GM23338 (cell line): ENCODE measurements at regions not wholly inside any gene's neighbourhood (a gene's known extent, or its start where the extent isn't known, plus 50 kb on each side); places are given as distances from the start of the nearest gene placed in this dataset.

Experiments used
- ATAC-seq: fragments of 200-7000 bp; cut with Tn5 transposase; 3 replicates; pipeline ENCODE4 v1.9.1; 2020
- DNase-seq: peaks from one replicate; pipeline ENCODE4 v3.0.0-alpha.2; 2015; ENCODE audit warnings: low spot score
- H2AFZ ChIP-seq: fragments of 200-600 bp; sonication (generic); 2 replicates; pipeline ENCODE4 v1.8.0; 2016; ENCODE audit warnings: antibody characterized with exemption, mild to moderate bottlenecking, moderate library complexity
- H3F3A ChIP-seq: fragments of 200-600 bp; sonication (generic); replicated peaks from 2 replicates; pipeline ENCODE4 v1.8.0; 2017; ENCODE audit warnings: antibody characterized with exemption, mixed run types, low read depth
- H3K27ac ChIP-seq: fragments of 200-600 bp; sonication (generic); 2 replicates; pipeline ENCODE4 v1.6.1; 2016; ENCODE audit warnings: low read depth
- H3K27me3 ChIP-seq: fragments of 200-600 bp; sonication (generic); 2 replicates; pipeline ENCODE4 v1.8.0; 2016; ENCODE audit warnings: mild to moderate bottlenecking, mixed run types, moderate library complexity; ENCODE audit not compliant: insufficient read depth
- H3K36me3 ChIP-seq: fragments of 200-600 bp; sonication (generic); 2 replicates; pipeline ENCODE4 v1.8.0; 2016; ENCODE audit warnings: mild to moderate bottlenecking; ENCODE audit not compliant: insufficient read depth
- H3K4me1 ChIP-seq: fragments of 200-600 bp; sonication (generic); 2 replicates; pipeline ENCODE4 v1.8.0; 2016; ENCODE audit warnings: mild to moderate bottlenecking, moderate library complexity; ENCODE audit not compliant: insufficient read depth
- H3K4me2 ChIP-seq: fragments of 200-600 bp; sonication (generic); 2 replicates; pipeline ENCODE4 v1.7.1; 2017; ENCODE audit warnings: mixed run types
- H3K4me3 ChIP-seq: fragments of 200-600 bp; sonication (generic); 2 replicates; pipeline ENCODE4 v1.6.1; 2016; ENCODE audit warnings: mixed run types
- H3K79me2 ChIP-seq: fragments of 200-600 bp; sonication (generic); replicated peaks from 2 replicates; pipeline ENCODE4 v1.8.0; 2017; ENCODE audit warnings: mild to moderate bottlenecking; ENCODE audit not compliant: insufficient read depth
- H3K9me2 ChIP-seq: fragments of 200-600 bp; sonication (generic); 2 replicates; pipeline ENCODE4 v1.8.0; 2017; ENCODE audit not compliant: insufficient read depth
- H4K20me1 ChIP-seq: fragments of 200-600 bp; sonication (generic); replicated peaks from 2 replicates; pipeline ENCODE4 v1.8.0; 2017; ENCODE audit warnings: mild to moderate bottlenecking; ENCODE audit not compliant: insufficient read depth
- H3K27ac Mint-ChIP-seq: 2 replicates; pipeline ENCODE4 v1.8.0; 2020; ENCODE audit warnings: inconsistent platforms, mild to moderate bottlenecking, moderate library complexity, mixed read lengths
- H3K27me3 Mint-ChIP-seq: 3 replicates; pipeline ENCODE4 v1.8.0; 2022; ENCODE audit warnings: low read depth, mild to moderate bottlenecking, moderate library complexity, mixed read lengths, inconsistent platforms; ENCODE audit not compliant: insufficient read depth, poor library complexity
- H3K36me3 Mint-ChIP-seq: 3 replicates; pipeline ENCODE4 v1.8.0; 2021; ENCODE audit warnings: low read depth, mild to moderate bottlenecking, inconsistent platforms, moderate library complexity, mixed read lengths
- H3K4me1 Mint-ChIP-seq: 3 replicates; pipeline ENCODE4 v1.8.0; 2020; ENCODE audit warnings: mild to moderate bottlenecking, inconsistent platforms, mixed read lengths
- H3K4me3 Mint-ChIP-seq: 3 replicates; pipeline ENCODE4 v1.8.0; 2021; ENCODE audit warnings: moderate library complexity, mild to moderate bottlenecking, inconsistent platforms, mixed read lengths
- H3K9me3 Mint-ChIP-seq: 3 replicates; pipeline ENCODE4 v1.8.0; 2020; ENCODE audit warnings: moderate library complexity, mild to moderate bottlenecking, inconsistent platforms, mixed read lengths
- CREB1 ChIP-seq: fragments of 250-450 bp; sonication (Bioruptor Pico); IDR thresholded peaks from 2 replicates; pipeline ENCODE4 v1.5.0; 2020; ENCODE audit warnings: low read depth, mild to moderate bottlenecking, moderate library complexity
- EZH2 ChIP-seq: fragments of 200-600 bp; sonication (generic); IDR thresholded peaks from one replicate; pipeline ENCODE4 v1.8.0; 2017; ENCODE audit warnings: antibody characterized with exemption, mild to moderate bottlenecking, low read depth; ENCODE audit not compliant: unreplicated experiment
- EZH2phosphoT487 ChIP-seq: fragments of 200-600 bp; sonication (generic); IDR thresholded peaks from one replicate; pipeline ENCODE4 v1.8.1; 2018; ENCODE audit warnings: antibody characterized with exemption; ENCODE audit not compliant: unreplicated experiment
- JUNB ChIP-seq: IDR thresholded peaks from one replicate; pipeline ENCODE4 v1.6.1; 2016; ENCODE audit warnings: antibody characterized with exemption; ENCODE audit not compliant: unreplicated experiment
- NANOG ChIP-seq: IDR thresholded peaks from 2 replicates; pipeline ENCODE4 v1.6.1; 2016; ENCODE audit warnings: antibody characterized with exemption, borderline replicate concordance
- POLR2AphosphoS5 ChIP-seq: IDR thresholded peaks from 2 replicates; pipeline ENCODE4 v1.6.1; 2016; ENCODE audit warnings: antibody characterized with exemption, low read depth
- STAT1 ChIP-seq: IDR thresholded peaks from one replicate; pipeline ENCODE4 v1.6.1; 2016; ENCODE audit warnings: antibody characterized with exemption; ENCODE audit not compliant: unreplicated experiment
- ZNF114 ChIP-seq: fragments of 250-450 bp; sonication (Bioruptor Pico); IDR thresholded peaks from 2 replicates; pipeline ENCODE4 v1.5.0; 2020; ENCODE audit warnings: mild to moderate bottlenecking, moderate library complexity
- TF ChIP-seq, protein P1 (sequence below), 2 experiments: fragments of 200-600 bp in 1 of 2; sonication (generic) in 1 of 2; conservative IDR thresholded peaks; 2 replicates each; pipeline versions ENCODE4 v1.5.1 to v1.6.1; 2016 to 2017; ENCODE audit warnings: antibody characterized with exemption in 2 of 2, low read depth in 2 of 2, mild to moderate bottlenecking in 2 of 2, moderate library complexity in 1 of 2
- TF ChIP-seq, protein P2 (sequence below): fragments of 250-450 bp; sonication (Bioruptor Pico); IDR thresholded peaks from 2 replicates; pipeline ENCODE4 v1.5.0; 2020; ENCODE audit warnings: mild to moderate bottlenecking, moderate library complexity
- TF ChIP-seq, protein P3 (sequence below): IDR thresholded peaks from 2 replicates; pipeline ENCODE4 v1.6.1; 2016; ENCODE audit warnings: antibody characterized with exemption
- TF ChIP-seq, protein P4 (sequence below): IDR thresholded peaks from one replicate; pipeline ENCODE4 v1.6.1; 2018; ENCODE audit warnings: antibody characterized with exemption; ENCODE audit not compliant: unreplicated experiment

DNA sequence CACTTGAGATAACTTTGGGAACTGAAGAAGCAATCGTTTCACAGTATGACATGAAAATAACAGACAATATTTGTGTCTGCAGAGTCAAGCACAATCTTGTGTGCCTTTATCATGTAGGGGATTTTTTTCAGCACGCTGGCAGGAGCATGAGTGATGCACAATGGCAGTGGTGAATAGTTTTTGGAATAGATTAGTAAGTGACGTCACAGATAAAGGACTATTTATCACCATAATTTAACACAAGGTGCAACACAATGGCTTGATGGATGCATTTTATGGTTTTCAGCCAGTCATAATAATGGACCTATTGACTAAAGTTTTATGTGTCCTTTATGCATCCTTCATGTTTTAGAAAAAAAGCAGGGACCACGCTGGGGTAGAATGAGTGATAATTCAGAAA is 559.8 kb upstream of the FANCL start:
- no peak overlapping the region for H3K4me2 ChIP-seq
- H2AFZ ChIP-seq = no peak overlapping the region
- TF ChIP-seq CREB1 = no peak
- TF ChIP-seq POLR2AphosphoS5 = no peak
- no peak for TF ChIP-seq ZNF114 (CRISPR knock-in tag)
- TF ChIP-seq NANOG = no peak
- TF ChIP-seq, protein P1, sequence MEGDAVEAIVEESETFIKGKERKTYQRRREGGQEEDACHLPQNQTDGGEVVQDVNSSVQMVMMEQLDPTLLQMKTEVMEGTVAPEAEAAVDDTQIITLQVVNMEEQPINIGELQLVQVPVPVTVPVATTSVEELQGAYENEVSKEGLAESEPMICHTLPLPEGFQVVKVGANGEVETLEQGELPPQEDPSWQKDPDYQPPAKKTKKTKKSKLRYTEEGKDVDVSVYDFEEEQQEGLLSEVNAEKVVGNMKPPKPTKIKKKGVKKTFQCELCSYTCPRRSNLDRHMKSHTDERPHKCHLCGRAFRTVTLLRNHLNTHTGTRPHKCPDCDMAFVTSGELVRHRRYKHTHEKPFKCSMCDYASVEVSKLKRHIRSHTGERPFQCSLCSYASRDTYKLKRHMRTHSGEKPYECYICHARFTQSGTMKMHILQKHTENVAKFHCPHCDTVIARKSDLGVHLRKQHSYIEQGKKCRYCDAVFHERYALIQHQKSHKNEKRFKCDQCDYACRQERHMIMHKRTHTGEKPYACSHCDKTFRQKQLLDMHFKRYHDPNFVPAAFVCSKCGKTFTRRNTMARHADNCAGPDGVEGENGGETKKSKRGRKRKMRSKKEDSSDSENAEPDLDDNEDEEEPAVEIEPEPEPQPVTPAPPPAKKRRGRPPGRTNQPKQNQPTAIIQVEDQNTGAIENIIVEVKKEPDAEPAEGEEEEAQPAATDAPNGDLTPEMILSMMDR (conservative IDR thresholded peaks at IDR 0.05; ENCODE audit: low read depth in 2 of 2) = no peak
- TF ChIP-seq EZH2phosphoT487 = no peak
- TF ChIP-seq EZH2 = no peak
- no peak for TF ChIP-seq JUNB
- TF ChIP-seq, protein P2, sequence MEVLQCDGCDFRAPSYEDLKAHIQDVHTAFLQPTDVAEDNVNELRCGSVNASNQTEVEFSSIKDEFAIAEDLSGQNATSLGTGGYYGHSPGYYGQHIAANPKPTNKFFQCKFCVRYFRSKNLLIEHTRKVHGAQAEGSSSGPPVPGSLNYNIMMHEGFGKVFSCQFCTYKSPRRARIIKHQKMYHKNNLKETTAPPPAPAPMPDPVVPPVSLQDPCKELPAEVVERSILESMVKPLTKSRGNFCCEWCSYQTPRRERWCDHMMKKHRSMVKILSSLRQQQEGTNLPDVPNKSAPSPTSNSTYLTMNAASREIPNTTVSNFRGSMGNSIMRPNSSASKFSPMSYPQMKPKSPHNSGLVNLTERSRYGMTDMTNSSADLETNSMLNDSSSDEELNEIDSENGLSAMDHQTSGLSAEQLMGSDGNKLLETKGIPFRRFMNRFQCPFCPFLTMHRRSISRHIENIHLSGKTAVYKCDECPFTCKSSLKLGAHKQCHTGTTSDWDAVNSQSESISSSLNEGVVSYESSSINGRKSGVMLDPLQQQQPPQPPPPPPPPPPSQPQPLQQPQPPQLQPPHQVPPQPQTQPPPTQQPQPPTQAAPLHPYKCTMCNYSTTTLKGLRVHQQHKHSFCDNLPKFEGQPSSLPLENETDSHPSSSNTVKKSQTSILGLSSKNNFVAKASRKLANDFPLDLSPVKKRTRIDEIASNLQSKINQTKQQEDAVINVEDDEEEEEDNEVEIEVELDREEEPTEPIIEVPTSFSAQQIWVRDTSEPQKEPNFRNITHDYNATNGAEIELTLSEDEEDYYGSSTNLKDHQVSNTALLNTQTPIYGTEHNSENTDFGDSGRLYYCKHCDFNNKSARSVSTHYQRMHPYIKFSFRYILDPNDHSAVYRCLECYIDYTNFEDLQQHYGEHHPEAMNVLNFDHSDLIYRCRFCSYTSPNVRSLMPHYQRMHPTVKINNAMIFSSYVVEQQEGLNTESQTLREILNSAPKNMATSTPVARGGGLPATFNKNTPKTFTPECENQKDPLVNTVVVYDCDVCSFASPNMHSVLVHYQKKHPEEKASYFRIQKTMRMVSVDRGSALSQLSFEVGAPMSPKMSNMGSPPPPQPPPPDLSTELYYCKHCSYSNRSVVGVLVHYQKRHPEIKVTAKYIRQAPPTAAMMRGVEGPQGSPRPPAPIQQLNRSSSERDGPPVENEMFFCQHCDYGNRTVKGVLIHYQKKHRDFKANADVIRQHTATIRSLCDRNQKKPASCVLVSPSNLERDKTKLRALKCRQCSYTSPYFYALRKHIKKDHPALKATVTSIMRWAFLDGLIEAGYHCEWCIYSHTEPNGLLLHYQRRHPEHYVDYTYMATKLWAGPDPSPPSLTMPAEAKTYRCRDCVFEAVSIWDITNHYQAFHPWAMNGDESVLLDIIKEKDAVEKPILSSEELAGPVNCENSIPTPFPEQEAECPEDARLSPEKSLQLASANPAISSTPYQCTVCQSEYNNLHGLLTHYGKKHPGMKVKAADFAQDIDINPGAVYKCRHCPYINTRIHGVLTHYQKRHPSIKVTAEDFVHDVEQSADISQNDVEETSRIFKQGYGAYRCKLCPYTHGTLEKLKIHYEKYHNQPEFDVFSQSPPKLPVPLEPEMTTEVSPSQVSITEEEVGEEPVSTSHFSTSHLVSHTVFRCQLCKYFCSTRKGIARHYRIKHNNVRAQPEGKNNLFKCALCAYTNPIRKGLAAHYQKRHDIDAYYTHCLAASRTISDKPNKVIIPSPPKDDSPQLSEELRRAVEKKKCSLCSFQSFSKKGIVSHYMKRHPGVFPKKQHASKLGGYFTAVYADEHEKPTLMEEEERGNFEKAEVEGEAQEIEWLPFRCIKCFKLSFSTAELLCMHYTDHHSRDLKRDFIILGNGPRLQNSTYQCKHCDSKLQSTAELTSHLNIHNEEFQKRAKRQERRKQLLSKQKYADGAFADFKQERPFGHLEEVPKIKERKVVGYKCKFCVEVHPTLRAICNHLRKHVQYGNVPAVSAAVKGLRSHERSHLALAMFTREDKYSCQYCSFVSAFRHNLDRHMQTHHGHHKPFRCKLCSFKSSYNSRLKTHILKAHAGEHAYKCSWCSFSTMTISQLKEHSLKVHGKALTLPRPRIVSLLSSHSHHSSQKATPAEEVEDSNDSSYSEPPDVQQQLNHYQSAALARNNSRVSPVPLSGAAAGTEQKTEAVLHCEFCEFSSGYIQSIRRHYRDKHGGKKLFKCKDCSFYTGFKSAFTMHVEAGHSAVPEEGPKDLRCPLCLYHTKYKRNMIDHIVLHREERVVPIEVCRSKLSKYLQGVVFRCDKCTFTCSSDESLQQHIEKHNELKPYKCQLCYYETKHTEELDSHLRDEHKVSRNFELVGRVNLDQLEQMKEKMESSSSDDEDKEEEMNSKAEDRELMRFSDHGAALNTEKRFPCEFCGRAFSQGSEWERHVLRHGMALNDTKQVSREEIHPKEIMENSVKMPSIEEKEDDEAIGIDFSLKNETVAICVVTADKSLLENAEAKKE = no peak
- TF ChIP-seq STAT1 = no peak
- TF ChIP-seq, protein P3, sequence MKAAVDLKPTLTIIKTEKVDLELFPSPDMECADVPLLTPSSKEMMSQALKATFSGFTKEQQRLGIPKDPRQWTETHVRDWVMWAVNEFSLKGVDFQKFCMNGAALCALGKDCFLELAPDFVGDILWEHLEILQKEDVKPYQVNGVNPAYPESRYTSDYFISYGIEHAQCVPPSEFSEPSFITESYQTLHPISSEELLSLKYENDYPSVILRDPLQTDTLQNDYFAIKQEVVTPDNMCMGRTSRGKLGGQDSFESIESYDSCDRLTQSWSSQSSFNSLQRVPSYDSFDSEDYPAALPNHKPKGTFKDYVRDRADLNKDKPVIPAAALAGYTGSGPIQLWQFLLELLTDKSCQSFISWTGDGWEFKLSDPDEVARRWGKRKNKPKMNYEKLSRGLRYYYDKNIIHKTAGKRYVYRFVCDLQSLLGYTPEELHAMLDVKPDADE = no peak
- TF ChIP-seq, protein P4, sequence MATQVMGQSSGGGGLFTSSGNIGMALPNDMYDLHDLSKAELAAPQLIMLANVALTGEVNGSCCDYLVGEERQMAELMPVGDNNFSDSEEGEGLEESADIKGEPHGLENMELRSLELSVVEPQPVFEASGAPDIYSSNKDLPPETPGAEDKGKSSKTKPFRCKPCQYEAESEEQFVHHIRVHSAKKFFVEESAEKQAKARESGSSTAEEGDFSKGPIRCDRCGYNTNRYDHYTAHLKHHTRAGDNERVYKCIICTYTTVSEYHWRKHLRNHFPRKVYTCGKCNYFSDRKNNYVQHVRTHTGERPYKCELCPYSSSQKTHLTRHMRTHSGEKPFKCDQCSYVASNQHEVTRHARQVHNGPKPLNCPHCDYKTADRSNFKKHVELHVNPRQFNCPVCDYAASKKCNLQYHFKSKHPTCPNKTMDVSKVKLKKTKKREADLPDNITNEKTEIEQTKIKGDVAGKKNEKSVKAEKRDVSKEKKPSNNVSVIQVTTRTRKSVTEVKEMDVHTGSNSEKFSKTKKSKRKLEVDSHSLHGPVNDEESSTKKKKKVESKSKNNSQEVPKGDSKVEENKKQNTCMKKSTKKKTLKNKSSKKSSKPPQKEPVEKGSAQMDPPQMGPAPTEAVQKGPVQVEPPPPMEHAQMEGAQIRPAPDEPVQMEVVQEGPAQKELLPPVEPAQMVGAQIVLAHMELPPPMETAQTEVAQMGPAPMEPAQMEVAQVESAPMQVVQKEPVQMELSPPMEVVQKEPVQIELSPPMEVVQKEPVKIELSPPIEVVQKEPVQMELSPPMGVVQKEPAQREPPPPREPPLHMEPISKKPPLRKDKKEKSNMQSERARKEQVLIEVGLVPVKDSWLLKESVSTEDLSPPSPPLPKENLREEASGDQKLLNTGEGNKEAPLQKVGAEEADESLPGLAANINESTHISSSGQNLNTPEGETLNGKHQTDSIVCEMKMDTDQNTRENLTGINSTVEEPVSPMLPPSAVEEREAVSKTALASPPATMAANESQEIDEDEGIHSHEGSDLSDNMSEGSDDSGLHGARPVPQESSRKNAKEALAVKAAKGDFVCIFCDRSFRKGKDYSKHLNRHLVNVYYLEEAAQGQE = no peak
- no peaks in the 10 kb centered on the region for H3K36me3 Mint-ChIP-seq
- DNase-seq (no peak), ATAC-seq (no peak)
- H4K20me1 ChIP-seq = no peaks in the 10 kb centered on the region
- no peak overlapping the region for H3K27ac ChIP-seq
- H3K9me2 ChIP-seq = peaks cover 5% of the 10 kb centered on the region; the same call in 1 of the 2 replicates
- H3F3A ChIP-seq = no peaks in the 10 kb centered on the region
- H3K4me1 ChIP-seq = no peaks in the 10 kb centered on the region
- H3K79me2 ChIP-seq = no peaks in the 10 kb centered on the region
- H3K27me3 ChIP-seq = no peaks in the 10 kb centered on the region
- 0 out of 3 replicates have a peak, but pooled peaks cover 2% of the 10 kb centered on the region for H3K4me1 Mint-ChIP-seq
- H3K4me3 ChIP-seq = no peak overlapping the region
- no peaks in the 10 kb centered on the region for H3K9me3 Mint-ChIP-seq
- H3K27ac Mint-ChIP-seq = no peak overlapping the region
- H3K36me3 ChIP-seq = no peaks in the 10 kb centered on the region
- no peaks in the 10 kb centered on the region for H3K27me3 Mint-ChIP-seq
- H3K4me3 Mint-ChIP-seq = no peak overlapping the region
